Activated gamma-delta T cell treated with anti-CD3 and anti-CD28 coated beads, Interleukin-2, amount 50 U/mL, for 16 hours (primary cell): ENCODE measurements at regions not wholly inside any gene's neighbourhood (a gene's known extent, or its start where the extent isn't known, plus 50 kb on each side); places are given as distances from the start of the nearest gene placed in this dataset.

Source experiments
- DNase-seq: peaks from one replicate; pipeline ENCODE4 v3.0.0-alpha.2; 2020; ENCODE audit warnings: low read depth

DNA sequence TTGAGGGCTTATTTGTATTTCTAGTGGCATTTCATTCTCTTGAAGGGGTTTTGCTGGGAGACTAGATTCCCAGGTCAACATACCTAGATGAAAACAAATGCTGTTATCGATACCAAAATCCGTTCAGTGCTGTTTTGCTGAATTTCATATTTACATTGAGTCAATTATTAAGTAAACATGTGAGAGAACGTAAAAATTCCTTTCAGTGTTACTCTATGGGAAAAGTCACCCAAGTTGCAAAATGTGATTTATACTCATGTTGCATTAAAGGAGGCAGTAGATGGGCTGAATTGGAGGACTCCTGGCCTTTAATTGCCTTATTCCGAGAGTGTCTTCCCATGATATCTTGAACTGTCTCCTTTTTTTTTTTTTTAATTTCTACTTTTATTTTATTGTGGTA is 1011.3 kb upstream of the NR2F2 start:
- DNase-seq = no peak

DNA sequence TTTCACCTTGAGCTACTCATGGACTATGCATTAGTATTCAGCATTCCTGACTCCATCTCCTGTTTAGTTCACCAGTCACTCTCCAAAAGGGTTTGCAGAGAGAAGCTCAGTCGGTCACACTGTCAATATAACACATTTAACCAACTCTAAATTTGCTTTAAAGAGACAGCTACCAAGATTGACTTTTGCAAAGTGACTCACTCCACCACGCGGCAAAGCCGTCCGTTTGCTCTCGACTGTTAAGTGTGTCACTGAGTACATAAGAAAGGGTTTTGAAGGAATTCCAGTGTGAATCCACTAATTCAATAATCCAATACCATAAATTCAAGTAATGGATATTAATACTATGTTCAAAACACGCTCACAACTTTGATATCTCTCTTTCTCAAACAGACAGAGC is 1006.7 kb upstream of the NR2F2 start:
- no peak for DNase-seq

DNA sequence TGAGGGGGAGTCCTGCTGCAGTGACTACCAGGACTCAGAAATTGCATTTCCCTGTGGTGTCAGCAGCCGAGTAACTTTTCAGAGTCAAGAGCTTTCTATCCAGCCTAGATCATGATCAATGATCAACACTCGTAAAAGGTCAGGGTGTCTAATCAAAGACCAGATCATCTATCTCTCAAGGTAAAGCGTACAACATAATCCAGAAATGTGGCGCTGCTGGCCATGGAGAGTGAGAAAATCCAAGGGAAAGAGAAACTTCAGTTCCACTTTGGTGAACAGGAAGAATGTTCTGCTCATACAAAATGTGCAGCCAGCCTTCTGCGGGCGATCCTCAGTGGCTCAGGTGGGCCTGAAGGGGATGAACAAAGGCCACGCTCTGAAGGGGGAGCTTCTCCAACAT is 1005.8 kb upstream of the NR2F2 start:
- DNase-seq = no peak

DNA sequence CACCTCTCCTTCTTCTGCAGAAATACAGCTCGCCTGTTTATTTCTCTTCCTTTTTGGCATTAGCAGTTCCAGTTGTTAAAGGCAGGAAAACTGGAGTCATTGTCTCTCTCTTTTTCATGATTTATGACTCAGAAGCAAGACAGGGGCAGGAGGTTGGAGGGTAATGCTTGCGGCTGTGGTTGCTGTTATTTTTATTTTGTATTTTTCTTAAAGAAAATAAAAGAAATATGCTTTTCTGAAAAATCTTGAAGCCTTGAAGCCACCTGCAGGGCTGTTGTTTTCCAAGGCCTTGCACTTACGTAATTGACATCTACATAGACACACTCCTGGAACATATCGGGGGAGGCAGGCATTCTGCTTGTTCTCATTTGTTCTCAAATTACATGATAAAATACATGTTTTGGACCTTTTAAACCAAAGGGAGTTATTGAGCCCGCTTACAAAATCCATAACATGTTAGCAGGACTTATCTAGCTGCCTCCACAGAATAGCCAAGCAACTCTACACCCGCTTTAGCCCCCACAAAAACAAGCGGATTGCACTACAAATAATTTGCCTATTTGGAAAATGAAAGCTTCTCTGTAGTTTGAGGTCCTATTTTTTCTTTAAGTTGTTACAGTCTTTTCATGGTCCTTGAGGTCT is 1004.6 kb upstream of the NR2F2 start:
- DNase-seq = no peak

DNA sequence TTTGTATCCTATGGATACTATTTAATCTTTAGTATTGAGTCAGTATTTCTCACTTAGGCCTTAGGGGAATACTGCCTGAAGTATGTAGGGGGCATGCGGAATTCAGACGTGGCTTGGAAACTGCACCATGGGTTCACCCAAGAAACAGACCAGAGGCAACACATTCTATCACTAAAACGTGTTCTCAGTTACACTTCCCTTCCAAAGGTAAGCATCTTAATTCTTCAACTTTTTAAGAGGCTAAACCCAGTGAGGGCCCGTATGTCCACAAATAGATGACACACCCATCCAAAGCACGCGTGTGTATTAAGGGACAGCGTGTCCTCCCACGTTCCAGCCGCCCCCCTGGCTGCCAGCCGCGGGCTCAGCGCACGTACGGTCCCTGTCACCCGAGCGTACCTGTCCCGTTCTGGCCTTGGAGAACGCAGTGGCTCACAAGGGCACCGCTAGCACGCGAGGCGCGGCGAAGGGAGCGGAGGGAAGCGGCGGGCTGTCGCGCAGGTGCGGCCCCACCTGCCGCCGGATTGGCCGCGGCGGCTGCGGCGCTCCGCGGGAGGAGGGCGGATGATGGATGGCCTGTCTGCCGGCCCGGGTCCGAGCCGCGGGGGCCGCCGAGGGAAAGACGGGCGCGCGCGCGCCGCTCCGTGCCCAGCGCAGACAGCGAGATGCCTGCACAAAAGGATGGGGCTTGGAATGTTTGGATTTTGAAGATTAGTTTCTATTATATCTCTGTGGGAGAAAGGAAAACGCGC is 1003.9 kb upstream of the NR2F2 start:
- no peak for DNase-seq

DNA sequence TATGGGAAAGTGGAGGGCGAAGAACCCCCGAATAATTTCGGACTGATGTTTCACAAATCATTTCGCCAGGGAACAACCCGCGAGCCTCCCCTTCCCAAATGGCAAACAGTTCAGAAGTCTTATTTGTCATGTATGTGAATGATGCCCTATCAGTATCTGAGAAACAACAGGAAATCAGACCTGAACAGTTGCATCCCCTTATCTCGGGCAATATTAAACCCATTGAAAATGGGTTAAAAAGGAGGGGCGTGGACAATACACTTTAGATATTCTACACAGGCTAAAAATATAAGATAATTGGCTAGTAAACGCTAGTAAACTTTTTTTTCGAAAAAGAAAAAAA is 1003.3 kb upstream of the NR2F2 start:
- no peak for DNase-seq

DNA sequence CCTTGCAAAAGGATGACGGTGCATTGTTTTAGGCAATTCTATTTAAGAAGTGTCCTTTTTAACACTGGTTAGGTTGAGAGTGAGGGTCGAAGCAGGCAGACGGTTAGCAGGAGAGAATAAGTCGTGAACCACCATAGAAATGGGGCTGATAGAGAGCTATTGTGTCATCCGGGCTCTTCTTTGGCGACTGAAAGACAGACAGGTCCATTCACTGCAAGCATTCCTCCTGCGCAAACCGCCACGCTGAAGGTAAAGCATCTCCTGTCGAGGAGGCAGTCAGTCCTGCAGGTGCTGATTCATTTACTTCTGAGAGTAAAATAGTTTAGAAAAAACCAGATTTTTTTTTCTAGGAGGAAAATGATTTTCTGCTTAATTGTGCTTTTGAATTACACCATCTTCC is 1002.8 kb upstream of the NR2F2 start:
- DNase-seq = no peak

DNA sequence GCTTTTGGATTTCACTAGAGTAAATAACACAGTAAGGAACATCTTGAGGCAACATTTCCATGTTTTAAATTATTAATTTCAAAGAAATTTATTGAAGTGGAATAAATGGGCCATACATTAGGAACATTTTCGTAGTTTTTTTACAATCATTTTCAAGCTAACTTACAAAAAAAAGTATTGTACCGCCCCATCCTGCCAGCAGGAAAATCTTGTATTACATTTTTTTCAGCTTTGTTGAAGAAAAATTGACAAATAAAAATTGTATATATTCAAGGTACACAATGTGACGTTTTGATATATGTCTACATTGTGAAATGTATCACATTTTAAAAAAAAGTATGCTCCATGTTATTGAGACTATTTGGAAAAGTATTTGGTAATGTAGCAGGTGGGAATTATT is 1001.9 kb upstream of the NR2F2 start:
- no peak for DNase-seq

DNA sequence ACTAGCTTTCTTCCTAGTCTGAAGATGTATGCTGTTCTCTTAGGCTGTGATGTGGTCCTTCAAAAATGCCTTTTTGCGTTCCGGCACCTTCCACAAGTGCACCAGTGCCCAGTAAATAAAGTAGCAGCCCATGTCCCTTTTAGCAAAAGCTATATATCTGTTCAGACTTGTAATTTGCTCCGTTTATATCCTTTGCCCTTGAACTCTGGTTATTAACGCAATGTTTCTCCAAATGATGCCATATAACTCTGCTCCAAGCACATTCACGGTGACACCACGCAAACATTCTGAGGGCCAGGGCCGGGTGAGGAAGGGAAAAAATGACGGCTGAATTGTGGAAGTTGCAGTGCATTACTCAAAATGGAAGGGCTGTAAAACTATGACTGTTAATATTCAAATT is 1001.1 kb upstream of the NR2F2 start:
- no peak for DNase-seq

DNA sequence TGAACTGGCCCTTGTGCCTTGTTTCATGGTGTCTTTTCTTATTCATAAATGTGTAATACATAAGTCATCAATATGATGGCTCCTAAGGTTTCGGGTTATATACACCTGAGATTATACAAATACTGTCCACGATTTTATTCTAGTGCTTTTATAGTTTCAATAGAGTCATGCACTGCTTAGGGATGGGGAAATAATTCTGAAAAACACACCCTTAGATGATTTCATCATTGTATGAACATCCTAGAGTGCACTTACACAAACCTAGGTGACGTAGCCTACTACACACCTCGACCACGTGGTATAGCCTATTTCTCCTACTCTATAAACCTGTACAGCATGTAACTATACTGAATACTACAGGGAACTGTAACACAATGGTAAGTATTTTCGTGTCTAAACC is 988.8 kb upstream of the NR2F2 start:
- DNase-seq = no peak

DNA sequence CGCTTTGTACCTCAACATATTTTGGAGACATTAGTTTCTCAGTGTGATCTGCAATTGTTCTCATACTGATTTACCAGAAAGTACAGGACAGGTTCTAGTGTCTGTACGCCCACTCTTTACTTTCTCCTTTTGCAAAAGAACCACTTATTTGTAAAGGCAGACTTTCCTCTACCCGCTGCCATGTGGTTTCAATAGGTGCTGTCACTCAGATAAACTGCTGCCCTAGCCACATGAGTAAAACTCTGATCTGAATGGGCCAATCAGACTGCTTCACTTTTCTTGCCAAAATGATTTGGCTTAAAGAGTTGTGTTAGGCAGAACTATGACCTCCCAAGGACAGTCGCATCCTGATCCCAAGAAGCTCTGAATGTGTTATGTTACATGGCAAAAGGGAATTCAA is 984.6 kb upstream of the NR2F2 start:
- DNase-seq = no peak

DNA sequence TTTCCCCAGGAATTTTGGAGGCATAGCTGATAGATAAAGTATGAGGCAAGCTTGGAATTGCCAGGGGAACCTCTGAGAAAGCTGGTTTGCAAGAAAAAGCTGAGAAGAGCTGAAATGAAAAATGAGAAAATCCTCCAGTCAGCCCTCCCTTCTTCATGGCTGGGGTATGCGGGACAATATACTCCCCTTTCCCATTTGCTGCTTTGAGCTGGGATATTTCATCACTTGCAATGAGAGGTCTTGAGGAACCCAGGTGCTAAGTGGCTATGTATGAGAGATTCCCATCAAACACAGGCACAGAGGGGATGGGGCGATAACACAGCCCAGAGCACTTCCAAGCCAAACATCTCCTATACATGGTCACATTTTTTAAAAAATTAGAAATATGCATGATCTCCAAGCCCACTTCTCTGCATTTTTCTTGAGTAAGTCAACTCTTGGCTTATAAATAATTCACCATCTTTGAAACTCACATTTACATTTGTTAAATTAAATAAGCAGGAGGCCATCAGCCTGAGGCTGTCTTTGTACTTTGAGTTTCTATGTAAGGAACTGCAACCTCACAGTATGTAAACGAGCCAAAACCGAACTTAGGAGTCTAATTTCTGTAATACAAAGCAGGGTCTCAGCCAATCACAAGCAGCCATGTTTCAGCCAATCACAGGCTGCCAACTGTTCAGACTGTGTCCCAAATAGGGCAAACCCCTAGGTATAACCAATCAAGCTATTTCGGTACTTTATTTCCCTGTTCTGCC is 983.6 kb upstream of the NR2F2 start:
- no peak for DNase-seq

DNA sequence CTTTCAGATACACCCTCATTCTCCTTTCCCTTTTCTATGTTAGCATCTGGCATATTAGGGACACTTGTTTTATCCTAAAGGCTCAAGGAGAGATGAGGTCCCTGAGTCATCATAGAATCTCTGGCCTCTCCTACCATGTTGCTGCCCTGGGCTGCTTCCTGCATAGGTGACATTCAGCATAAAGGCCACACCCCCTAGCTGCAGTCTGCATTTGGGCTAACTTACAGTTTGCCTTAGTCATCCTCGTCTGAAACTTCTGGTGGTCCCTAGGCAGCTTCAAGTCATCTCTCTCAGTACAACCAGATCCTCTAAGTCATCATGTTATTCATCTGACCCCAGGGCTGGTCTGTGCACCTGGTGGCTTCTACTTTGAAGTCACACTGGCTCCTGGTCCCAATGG is 982.7 kb upstream of the NR2F2 start:
- no peak for DNase-seq

DNA sequence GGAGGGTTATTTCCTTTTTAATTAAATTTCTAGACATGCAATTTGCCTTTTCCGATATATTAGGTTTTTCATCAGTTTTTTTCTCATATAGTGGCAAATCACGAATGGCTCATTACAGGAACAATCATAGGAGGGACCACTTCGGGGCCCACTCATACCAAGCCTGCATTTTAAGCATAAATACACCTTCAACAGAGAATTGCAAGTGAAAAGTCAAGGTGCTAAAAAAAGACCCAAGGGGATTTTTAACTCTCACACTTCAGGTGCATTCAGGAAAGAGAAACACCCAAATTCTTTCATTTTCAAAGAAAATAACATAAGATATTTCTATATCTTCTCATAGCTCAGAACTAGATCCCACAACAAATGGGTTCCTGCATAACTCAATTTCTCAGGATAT is 979.6 kb upstream of the NR2F2 start:
- DNase-seq = no peak

DNA sequence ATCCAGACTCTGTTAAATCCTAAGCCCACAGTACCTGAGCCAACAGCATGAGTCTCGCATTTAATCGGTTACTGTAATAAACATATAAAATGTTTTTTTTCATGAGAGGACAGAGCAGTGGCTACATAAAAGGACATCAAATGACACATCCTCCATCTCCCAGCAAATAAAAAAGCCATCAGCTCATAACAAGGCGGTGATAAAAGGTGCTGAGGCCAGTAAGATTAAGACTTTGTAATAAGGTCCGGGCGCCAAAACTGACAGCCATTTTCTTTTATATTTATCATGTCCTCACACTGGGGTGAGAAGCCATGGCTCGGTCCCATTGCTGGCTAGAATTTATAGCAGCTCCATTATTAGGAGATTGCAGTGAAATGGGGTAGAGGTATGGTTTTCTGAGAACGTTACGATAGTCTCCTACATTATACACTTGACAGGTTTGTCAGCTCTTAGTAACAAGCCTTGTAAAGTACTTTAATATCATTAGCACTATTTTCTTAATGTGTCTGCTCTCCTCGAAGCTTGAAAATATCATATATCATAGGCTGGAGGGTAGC is 977.8 kb upstream of the NR2F2 start:
- no peak for DNase-seq

DNA sequence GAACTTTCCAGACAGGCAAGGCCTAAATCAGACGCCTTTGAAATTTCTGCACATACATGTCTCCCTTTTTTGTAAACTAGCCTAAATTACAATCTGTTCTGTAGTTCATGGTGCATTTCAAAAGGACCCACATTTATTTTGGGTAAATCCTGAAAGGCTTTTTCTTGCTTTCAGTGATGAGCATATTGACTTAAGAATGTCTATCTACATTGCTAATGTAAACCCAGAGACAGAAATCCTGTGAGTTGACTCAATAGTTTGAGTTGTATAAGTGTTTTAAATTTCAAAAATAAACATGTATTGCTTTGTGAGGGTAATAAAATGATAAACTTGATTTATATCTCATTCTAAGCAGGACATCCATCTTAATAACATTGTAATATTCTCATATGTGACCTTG is 977.0 kb upstream of the NR2F2 start:
- no peak for DNase-seq

DNA sequence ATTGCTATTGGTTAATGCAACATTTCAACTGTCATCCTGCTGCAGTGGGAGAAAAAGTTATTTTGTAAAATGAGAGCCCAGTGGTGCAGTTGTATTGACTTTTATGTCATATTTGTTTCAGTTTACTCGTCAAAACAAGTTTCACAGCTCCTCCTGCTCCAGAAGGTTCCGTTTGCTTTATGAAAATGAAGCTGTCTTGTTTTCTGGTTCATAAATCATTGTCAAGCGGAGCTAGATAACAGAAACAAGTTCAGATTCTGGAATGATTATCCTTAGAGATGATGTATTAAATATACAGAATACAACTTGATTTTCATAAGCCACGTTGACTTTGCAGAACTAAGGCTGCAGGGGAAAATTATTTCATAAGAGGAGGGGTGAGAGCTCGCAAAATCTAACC is 970.5 kb upstream of the NR2F2 start:
- DNase-seq = no peak

DNA sequence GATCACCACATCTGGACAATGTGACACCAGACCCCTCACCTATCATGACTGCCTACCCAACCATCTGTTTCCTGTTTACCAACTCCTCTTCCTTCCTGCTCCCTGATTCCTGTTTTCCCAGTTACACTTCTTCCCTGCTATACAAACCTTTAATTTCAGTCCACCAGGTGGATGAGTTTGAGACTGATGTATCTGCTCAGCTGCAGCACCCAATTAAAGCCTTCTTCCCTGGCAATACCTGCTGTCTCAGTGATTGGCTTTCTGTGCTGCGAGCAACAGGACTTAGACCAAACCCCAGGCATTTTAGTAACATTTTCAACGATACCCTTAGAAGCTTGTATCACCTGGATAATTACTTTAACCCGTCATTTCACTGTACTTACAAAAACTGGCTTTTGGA is 968.2 kb upstream of the NR2F2 start:
- no peak for DNase-seq

DNA sequence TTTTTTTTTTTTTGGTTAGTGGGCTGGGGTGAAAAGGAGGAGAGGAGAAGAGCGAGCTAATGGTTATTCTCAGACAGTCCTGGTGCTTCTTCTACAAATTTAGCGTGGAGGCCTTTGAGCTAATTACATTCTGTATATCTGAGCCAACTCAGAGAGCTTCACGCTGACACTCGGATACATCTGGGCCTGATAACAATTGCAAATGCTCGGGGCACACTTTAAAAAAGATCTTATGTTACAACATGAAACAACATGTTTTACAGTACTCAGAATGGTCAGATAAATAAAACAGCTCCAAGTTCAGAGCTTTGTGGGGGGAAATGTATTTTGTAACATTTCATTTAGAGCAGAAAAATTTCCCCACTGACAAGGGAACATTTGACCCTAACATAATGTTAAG is 966.9 kb upstream of the NR2F2 start:
- no peak for DNase-seq

DNA sequence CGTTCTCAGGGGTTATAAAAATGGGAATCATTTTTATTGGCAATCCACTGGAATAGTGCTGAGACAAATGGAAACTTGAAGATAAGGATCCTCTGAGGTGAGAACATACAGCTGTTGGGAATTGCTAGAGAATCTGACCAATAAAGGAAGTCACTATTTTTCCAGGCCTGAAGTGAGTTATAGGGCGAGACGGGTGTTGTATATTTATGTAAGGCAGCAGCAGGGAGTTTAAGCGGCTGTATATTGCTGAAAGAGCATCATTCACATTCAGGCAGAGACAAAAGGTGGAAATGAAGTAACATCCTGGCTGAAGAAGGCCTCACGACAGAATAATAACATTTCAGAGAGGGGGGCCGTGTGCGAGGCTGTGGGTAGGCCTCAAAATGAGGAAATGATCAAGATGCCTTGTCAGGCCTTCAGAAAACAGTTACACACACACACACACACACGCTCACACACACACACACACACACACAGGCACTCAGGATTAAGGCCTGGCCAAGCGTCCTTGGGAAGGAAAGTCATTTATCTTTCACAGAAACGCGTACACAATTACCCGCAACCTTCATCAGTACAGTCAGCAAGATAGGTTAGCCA is 964.9 kb upstream of the NR2F2 start:
- no peak for DNase-seq

DNA sequence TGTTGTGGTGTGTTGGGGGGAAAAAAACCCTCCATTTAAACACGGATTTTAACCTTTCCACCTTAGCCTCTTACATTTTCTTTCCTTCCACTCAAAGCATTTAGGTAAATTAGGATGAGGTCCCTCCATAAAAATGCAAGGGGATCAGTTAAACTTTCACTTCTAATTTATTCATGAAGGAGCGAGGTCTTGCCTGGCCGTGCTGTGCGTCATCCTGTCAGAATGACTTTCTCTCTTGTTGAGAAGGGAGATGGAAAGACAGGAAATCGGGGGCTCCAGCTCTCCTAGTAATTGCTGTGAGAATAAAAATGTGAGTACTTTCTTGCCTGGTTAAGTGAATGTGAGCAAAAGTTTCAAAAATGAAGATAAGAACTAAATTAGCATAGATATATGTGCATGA is 962.3 kb upstream of the NR2F2 start:
- no peak for DNase-seq

DNA sequence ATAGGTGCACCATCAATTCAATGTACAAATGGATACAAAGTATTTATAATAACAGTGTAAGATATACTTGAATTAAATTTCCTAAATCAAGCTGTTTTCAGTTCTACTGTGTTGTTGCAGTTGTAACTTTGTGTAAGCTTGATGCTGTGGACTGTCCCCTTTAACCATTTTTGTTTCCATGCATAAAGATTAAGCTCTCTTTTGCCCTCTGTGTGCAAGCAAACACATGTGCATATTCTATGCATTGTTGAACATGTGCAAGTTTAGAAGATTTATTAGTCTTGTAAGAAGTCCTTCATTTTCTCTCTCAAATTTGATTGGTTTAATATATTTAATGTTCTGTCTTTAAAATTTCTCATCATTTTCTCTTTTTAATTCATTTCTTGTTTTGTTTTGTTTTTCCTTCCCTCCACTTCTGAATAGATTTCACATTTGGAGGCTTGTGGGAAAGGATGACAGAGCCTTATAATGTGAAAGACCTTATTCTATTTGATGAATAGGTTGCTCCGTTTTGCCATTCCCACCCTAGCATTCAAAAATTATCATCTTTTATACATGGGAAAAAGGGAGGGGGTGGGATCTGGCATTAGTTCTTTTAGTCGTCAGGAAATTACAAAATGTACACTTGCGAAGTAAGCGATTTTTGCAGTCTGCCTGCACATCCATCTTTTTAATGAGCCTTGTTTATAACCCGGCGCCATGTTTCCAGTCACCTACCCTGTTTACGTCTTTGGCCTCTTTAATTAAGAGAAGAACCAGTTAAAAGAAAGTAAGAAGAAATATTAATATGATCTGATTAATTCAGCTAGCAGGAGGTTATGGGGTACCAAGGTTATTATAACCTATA is 961.5 kb upstream of the NR2F2 start:
- DNase-seq = no peak
